ENCODE measurements at regions not wholly inside any gene's neighbourhood (a gene's known extent, or its start where the extent isn't known, plus 50 kb on each side); places are given as distances from the start of the nearest gene placed in this dataset.
A peak's percentile ranks its signal among the peaks of the same experiment; 100 is the strongest.

DNA sequence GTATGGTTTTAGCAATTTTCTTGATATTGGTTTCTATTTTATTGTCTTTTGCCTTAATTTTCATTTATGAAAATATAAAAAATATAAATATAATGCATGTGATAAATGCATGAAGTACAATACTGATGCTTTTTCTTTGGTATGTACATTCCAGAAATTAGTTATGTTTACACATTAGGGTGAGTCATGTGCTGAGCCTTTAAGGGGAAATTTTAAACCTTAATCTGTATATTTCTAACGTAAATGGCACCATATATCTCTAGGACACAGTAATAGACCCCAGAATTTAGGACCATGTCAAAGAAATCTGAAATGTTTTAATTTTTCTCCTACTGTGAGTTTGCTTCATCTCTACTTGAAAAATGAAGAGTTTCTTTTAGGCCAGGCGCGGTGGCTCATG is 117.8 kb upstream of the SPRY1 start:
- Histone ChIP-seq H3K27ac (ENCODE audit: low read depth, low read length) (no peak overlapping the region), H3K4me1 (ENCODE audit: control insufficient read depth, insufficient read depth, low read length) (no peaks in the 10 kb centered on the region), H3K9ac (ENCODE audit: low read length) (no peak overlapping the region), H3K4me3 (ENCODE audit: low read length) (no peak overlapping the region), H3K36me3 (ENCODE audit: control insufficient read depth, insufficient read depth, low read length) (no peaks in the 10 kb centered on the region), H3K27me3 (ENCODE audit: control insufficient read depth, insufficient read depth, low read length) (no peaks in the 10 kb centered on the region)

DNA sequence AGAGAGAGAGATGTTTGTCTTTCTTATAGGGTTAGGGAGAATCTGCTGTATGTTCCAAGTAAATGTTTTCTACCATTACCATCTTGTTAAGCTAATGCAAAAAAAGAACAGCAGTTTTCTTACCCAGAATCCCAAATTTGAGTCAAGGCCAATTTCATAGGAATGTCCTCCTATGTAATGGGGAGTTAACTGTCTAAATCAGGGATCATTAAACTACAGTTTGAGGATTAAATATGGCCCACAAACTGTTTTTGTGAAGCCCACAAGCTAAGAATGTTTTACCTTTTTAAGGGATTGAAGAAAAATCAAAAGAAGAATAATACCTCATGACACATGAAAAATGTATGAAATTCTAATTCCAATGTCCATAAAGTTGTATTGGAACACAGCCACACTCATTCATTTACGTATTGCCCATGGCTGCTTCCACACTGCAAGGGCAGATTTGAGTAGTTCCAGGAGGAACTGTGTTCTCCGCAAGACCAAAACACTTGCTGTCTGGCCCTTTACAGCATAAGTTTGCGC is 113.2 kb upstream of the SPRY1 start:
- Histone ChIP-seq H3K4me3 (ENCODE audit: low read length) (no peak overlapping the region), H3K9ac (ENCODE audit: low read length) (no peak overlapping the region), H3K4me1 (ENCODE audit: control insufficient read depth, insufficient read depth, low read length) (peaks cover 12% of the 10 kb centered on the region), H3K27me3 (ENCODE audit: control insufficient read depth, insufficient read depth, low read length) (no peaks in the 10 kb centered on the region), H3K27ac (ENCODE audit: low read depth, low read length) (peak overlapping the region; percentile 48), H3K36me3 (ENCODE audit: control insufficient read depth, insufficient read depth, low read length) (no peaks in the 10 kb centered on the region)

DNA sequence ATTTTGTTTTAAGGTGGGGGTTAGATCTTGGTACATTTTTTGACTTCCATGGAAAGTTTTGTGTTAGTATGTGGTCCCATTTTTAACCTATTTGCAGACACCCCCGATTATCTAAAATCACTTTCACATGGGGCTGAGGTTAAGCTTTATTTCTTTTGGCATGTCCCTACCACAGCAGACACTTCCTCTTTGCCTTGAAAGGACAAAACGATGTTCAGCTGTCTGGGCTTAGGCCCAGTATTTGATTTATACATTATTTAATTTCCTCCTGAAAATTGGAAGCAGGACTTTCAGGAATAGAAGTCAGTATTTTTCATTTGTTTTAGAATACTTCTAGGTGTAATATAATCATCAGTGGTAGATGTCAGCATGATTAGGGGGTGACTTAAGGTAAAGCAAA is 112.4 kb upstream of the SPRY1 start:
- Histone ChIP-seq H3K9ac (ENCODE audit: low read length) (no peak overlapping the region), H3K4me1 (ENCODE audit: control insufficient read depth, insufficient read depth, low read length) (peaks cover 12% of the 10 kb centered on the region), H3K4me3 (ENCODE audit: low read length) (no peak overlapping the region), H3K27ac (ENCODE audit: low read depth, low read length) (peak overlapping the region; percentile 65), H3K27me3 (ENCODE audit: control insufficient read depth, insufficient read depth, low read length) (no peaks in the 10 kb centered on the region), H3K36me3 (ENCODE audit: control insufficient read depth, insufficient read depth, low read length) (no peaks in the 10 kb centered on the region)

DNA sequence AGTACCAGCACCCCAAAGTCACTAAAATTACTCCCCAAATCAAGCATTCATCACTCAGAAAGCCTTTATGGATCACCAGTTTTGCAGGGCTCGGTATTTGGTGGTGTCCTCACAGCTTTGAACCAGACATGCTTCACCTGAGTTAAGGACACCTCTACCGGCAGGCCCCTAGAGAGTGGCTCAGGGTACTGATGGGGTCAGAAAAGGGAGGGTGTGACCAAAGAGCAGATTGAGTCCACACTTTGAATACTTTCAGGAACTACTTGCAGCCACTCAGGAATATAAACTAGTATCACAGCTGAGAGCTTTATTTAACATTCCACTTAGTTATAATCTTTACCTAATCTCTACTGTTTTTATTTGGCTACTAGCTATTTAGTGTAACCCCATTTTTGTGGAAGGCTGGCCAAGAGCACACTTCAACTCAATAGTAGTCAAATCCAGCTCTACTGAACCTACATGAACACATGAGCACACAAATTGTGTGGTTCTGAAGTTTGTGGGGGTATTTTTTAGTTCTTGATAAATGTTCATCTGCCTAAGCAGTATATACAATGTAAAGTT is 109.6 kb upstream of the SPRY1 start:
- H3K36me3 ChIP-seq (ENCODE audit: control insufficient read depth, insufficient read depth, low read length) = no peaks in the 10 kb centered on the region
- H3K4me1 ChIP-seq (ENCODE audit: control insufficient read depth, insufficient read depth, low read length) = peaks cover 12% of the 10 kb centered on the region
- H3K27me3 ChIP-seq (ENCODE audit: control insufficient read depth, insufficient read depth, low read length) = no peaks in the 10 kb centered on the region
- H3K9ac ChIP-seq (ENCODE audit: low read length) = no peak overlapping the region
- no peak overlapping the region for H3K4me3 ChIP-seq (ENCODE audit: low read length)
- H3K27ac ChIP-seq (ENCODE audit: low read depth, low read length) = no peak overlapping the region

DNA sequence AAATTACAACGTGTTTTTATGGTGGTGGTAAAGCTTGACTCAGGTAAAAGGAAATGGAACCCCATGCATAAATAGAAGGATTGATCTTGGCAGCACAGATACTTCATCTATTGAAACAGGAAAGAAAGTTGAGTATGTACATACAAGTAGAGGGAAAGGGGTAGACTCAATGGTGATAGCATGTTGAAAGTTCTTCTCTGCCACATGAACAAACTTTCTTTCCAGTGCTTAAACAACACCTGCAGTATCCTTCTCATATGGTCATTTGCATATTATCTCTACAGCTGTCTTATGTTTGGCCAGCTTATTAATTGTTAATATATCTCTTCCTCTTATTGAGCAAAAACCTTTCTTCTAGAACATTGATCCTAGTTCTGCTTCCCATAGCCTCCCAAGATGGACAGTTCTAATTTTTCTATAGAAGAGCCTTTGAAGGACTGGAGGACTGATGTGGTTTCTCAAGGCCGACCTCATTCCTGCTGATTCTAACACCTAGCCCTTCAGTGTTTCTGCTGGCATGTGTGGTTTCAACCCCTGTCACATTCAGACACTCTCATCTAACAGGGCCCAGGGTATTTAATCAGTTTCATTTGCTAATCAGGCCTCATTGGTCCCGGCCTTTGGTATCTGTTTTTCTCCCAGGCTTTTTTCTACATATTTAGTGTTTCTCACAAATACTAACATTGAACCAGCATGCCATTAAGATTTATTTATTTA is 108.1 kb upstream of the SPRY1 start:
- no peaks in the 10 kb centered on the region for H3K36me3 ChIP-seq (ENCODE audit: control insufficient read depth, insufficient read depth, low read length)
- no peak overlapping the region for H3K9ac ChIP-seq (ENCODE audit: low read length)
- H3K27ac ChIP-seq (ENCODE audit: low read depth, low read length) = no peak overlapping the region
- H3K27me3 ChIP-seq (ENCODE audit: control insufficient read depth, insufficient read depth, low read length) = no peaks in the 10 kb centered on the region
- peaks cover 12% of the 10 kb centered on the region for H3K4me1 ChIP-seq (ENCODE audit: control insufficient read depth, insufficient read depth, low read length)
- H3K4me3 ChIP-seq (ENCODE audit: low read length) = no peak overlapping the region

DNA sequence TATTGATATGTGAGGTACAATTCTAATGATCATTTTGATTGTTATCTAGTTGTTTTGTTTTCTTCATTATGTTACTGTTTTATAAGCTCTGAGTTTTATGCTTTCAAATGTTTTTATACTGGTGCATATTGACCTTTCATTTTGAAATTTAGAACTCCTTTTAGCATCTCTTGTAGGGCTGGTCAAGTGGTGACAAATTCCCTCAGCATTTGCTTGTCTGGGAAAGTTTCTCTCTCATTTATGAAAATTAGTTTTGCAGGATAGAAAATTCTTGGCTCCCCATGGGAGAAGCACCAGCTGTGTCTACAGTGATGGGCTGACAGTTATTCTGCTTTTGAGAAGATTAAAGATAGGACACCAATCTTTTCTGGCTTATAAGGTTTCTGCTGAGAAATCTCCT is 105.3 kb upstream of the SPRY1 start:
- Histone ChIP-seq H3K36me3 (ENCODE audit: control insufficient read depth, insufficient read depth, low read length) (no peaks in the 10 kb centered on the region), H3K4me1 (ENCODE audit: control insufficient read depth, insufficient read depth, low read length) (no peaks in the 10 kb centered on the region), H3K9ac (ENCODE audit: low read length) (no peak overlapping the region)

DNA sequence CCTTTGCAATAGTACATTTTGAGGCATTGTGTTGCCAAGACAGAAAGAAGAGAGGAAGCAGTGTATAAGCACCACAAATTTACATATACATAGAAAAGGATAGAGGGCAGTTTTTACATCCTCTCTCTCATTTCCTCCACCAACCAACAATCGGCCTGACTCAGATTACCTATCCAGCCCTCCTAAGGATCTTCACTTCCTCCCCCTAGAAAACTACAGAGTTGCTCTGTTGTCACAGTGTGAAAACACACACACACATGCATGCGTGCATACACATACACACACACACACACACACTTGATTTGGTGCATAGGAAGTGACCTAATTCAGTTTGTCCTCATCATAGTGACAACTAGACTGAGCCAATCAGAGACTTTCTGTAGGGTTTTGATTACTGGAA is 98.8 kb upstream of the SPRY1 start:
- Histone ChIP-seq H3K27me3 (ENCODE audit: control insufficient read depth, insufficient read depth, low read length) (no peaks in the 10 kb centered on the region), H3K4me1 (ENCODE audit: control insufficient read depth, insufficient read depth, low read length) (no peaks in the 10 kb centered on the region), H3K27ac (ENCODE audit: low read depth, low read length) (no peak overlapping the region), H3K4me3 (ENCODE audit: low read length) (no peak overlapping the region), H3K9ac (ENCODE audit: low read length) (no peak overlapping the region), H3K36me3 (ENCODE audit: control insufficient read depth, insufficient read depth, low read length) (no peaks in the 10 kb centered on the region)

More for the DNA sequence above, 105.3 kb upstream of the SPRY1 start:
- Histone ChIP-seq H3K27me3 (ENCODE audit: control insufficient read depth, insufficient read depth, low read length) (no peaks in the 10 kb centered on the region), H3K27ac (ENCODE audit: low read depth, low read length) (no peak overlapping the region), H3K4me3 (ENCODE audit: low read length) (no peak overlapping the region)

DNA sequence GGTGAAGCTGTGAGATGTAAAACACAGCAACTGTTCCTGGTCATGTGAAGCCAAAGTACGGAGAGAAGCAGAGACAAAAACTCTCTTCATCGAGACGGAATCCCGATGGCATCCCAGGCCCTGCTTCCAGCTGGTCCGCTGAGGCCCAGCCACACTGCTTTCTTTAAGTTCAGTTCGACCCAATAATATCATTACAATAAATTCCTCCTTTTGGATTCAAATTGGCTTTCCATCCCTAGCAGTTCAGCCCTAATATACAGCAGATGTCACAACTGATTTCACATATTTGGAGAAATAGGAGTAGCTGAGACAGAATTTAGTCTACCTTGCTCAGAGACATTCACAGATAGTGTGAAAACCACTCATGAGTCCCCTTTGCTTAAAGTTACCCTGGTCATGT is 98.3 kb upstream of the SPRY1 start:
- Histone ChIP-seq H3K27ac (ENCODE audit: low read depth, low read length) (no peak overlapping the region), H3K9ac (ENCODE audit: low read length) (no peak overlapping the region), H3K4me3 (ENCODE audit: low read length) (no peak overlapping the region)

DNA sequence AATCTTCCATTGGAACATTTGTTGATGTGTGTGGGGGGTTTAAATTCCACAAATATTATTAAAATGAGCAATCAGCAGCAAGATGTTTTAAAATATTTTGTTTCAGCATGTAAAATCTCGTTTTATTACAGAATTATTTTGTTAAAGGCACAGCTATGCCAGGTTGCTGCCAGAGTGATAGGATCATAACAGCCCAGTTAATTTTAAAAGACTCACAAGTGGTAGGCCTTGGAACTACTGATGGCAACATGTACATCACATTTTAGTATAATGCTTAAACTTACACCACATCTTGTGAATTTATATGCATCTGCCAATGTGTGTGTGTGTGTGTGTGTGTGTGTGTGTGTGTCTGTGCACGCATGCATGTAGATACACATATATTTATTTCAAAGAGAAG is 97.8 kb upstream of the SPRY1 start:
- no peak overlapping the region for H3K4me3 ChIP-seq (ENCODE audit: low read length)
- H3K27me3 ChIP-seq (ENCODE audit: control insufficient read depth, insufficient read depth, low read length) = no peaks in the 10 kb centered on the region
- no peaks in the 10 kb centered on the region for H3K4me1 ChIP-seq (ENCODE audit: control insufficient read depth, insufficient read depth, low read length)
- H3K27ac ChIP-seq (ENCODE audit: low read depth, low read length) = no peak overlapping the region
- H3K9ac ChIP-seq (ENCODE audit: low read length) = no peak overlapping the region
- H3K36me3 ChIP-seq (ENCODE audit: control insufficient read depth, insufficient read depth, low read length) = no peaks in the 10 kb centered on the region

More for the DNA sequence above, 98.3 kb upstream of the SPRY1 start:
- Histone ChIP-seq H3K27me3 (ENCODE audit: control insufficient read depth, insufficient read depth, low read length) (no peaks in the 10 kb centered on the region), H3K36me3 (ENCODE audit: control insufficient read depth, insufficient read depth, low read length) (no peaks in the 10 kb centered on the region), H3K4me1 (ENCODE audit: control insufficient read depth, insufficient read depth, low read length) (no peaks in the 10 kb centered on the region)

DNA sequence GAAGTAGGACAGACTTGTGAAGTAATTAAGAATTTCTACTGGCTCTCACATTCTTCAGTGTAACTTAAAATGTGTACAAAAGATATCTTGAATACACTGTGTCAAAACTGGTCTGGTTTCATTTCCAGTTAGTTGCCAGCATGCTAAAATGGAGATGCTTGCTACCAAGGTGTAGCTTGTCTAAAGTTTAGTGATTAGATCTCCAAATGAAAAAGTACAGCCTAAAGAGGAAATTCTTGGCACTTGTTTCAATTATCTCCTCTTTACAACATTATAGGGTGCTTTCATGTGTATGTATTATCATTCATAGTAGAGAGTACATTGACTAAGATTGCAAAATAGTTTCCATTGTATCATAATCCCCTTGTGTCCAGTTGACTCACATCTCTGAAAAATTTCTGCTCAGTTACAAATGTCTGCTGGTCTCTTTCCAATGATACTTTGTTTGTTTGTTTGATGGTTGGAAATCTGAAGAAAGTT is 97.3 kb upstream of the SPRY1 start:
- H3K27ac ChIP-seq (ENCODE audit: low read depth, low read length) = no peak overlapping the region

DNA sequence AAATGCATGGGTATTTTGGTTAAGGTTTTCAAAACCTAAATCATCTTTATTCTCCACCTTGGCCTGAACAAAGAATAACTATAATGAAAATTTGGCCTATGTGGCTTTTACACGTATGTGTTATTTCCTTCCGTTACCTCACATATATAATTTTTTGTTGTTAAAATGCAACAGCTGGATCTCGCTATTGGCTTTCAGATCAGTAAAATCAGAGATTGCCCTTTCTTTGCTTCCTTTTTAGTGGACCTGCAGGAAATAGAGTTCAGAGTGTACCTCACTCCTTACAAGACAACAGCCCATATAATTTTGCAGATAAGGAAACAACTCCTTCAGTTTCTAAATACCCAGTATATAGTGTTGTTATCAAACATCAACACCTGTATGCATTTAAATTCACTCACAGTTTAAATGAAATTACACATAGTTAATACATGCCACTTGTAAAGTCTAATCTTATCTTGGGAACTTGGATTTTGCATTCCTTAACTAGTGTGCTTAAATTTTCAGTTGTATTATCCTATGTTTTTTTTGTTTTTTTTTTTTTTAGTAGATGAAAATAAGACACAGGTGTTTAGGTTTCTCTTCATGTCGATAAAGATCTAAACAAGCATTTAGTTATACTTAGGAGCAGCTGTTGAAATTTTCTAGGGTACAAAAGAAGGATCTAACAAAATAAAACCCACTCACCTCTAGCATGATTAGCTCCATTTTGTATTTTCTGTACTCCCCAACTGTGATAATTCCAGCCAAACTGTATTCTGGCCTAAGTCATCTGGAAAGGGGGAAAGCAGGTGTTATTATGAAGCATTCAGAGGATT is 96.2 kb upstream of the SPRY1 start:
- H3K4me1 ChIP-seq (ENCODE audit: control insufficient read depth, insufficient read depth, low read length) = peaks cover 2% of the 10 kb centered on the region
- no peak overlapping the region for H3K4me3 ChIP-seq (ENCODE audit: low read length)
- no peaks in the 10 kb centered on the region for H3K27me3 ChIP-seq (ENCODE audit: control insufficient read depth, insufficient read depth, low read length)
- no peak overlapping the region for H3K9ac ChIP-seq (ENCODE audit: low read length)
- H3K36me3 ChIP-seq (ENCODE audit: control insufficient read depth, insufficient read depth, low read length) = no peaks in the 10 kb centered on the region
- H3K27ac ChIP-seq (ENCODE audit: low read depth, low read length) = no peak overlapping the region

More for the DNA sequence above, 97.3 kb upstream of the SPRY1 start:
- H3K4me3 ChIP-seq (ENCODE audit: low read length) = no peak overlapping the region
- H3K4me1 ChIP-seq (ENCODE audit: control insufficient read depth, insufficient read depth, low read length) = no peaks in the 10 kb centered on the region
- no peak overlapping the region for H3K9ac ChIP-seq (ENCODE audit: low read length)
- H3K27me3 ChIP-seq (ENCODE audit: control insufficient read depth, insufficient read depth, low read length) = no peaks in the 10 kb centered on the region
- H3K36me3 ChIP-seq (ENCODE audit: control insufficient read depth, insufficient read depth, low read length) = no peaks in the 10 kb centered on the region

DNA sequence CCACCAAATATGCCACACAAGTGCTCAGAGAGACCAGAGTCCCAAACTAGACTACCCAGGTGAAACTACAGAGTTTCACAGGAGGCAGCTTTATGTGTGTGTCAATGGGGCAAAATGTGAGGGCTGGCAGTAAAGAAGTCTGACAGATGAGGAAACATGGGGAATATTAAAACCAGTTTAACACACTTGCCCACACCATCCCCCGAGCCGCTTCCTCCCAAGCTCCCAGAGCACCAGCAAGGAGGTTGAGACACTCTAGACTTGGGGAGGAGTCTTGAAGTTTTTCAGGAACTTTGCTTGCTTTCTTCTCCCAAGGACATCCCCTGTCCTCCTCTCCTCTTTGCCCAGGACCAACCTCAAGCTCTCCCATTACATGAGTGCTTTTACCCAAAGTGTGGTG is 94.7 kb upstream of the SPRY1 start:
- Histone ChIP-seq H3K36me3 (ENCODE audit: control insufficient read depth, insufficient read depth, low read length) (no peaks in the 10 kb centered on the region), H3K9ac (ENCODE audit: low read length) (no peak overlapping the region), H3K4me1 (ENCODE audit: control insufficient read depth, insufficient read depth, low read length) (peaks cover 2% of the 10 kb centered on the region), H3K27me3 (ENCODE audit: control insufficient read depth, insufficient read depth, low read length) (no peaks in the 10 kb centered on the region), H3K27ac (ENCODE audit: low read depth, low read length) (no peak overlapping the region), H3K4me3 (ENCODE audit: low read length) (no peak overlapping the region)

All from rectal smooth muscle tissue (tissue), 1 donor.